SU-DHL-6 (cell line): ENCODE measurements at regions not wholly inside any gene's neighbourhood (a gene's known extent, or its start where the extent isn't known, plus 50 kb on each side); places are given as distances from the start of the nearest gene placed in this dataset.
"Not testable (repeated sequence)": the region's sequence is repeated elsewhere in the genome, so short reads cannot be mapped to it uniquely, and the experiment has no call there.

Experiments
- H2AFZ ChIP-seq: fragments of 200-600 bp; sonication (generic); 2 replicates; pipeline ENCODE4 v1.6.1; 2014; ENCODE audit warnings: low read depth, mild to moderate bottlenecking, moderate library complexity, mixed read lengths, antibody characterized with exemption, low read length; ENCODE audit not compliant: severe bottlenecking
- H3F3A ChIP-seq: fragments of 200-600 bp; shearing (Covaris generic); 2 replicates; pipeline ENCODE4 v1.6.0; 2016; ENCODE audit warnings: antibody characterized with exemption, mild to moderate bottlenecking; ENCODE audit not compliant: insufficient read depth
- H3K27ac ChIP-seq: fragments of 200-600 bp; sonication (generic); 2 replicates; pipeline ENCODE4 v1.5.1; 2016; ENCODE audit warnings: low read depth, mild to moderate bottlenecking, low read length, moderate library complexity, mixed read lengths
- H3K27me3 ChIP-seq: fragments of 200-600 bp; sonication (generic), shearing (Covaris generic); 2 replicates; pipeline ENCODE4 v1.6.0; 2014; ENCODE audit warnings: mild to moderate bottlenecking, low read length
- H3K36me3 ChIP-seq: fragments of 200-600 bp; sonication (generic); 2 replicates; pipeline ENCODE4 v1.6.1; 2014; ENCODE audit warnings: mild to moderate bottlenecking, low read length, mixed read lengths
- H3K4me2 ChIP-seq: fragments of 300-600, 200-600 bp; shearing (Covaris generic), sonication (generic); 2 replicates; pipeline ENCODE4 v1.6.0; 2014; ENCODE audit warnings: low read length, low read depth, mild to moderate bottlenecking; ENCODE audit not compliant: poor library complexity, severe bottlenecking
- H3K4me3 ChIP-seq: fragments of 200-600 bp; sonication (generic); 2 replicates; pipeline ENCODE4 v1.5.1; 2014; ENCODE audit warnings: antibody characterized with exemption, low read length, mild to moderate bottlenecking, mixed read lengths; ENCODE audit not compliant: insufficient read depth, poor library complexity, severe bottlenecking
- H3K79me2 ChIP-seq: fragments of 200-600 bp; sonication (generic); 2 replicates; pipeline ENCODE4 v1.6.1; 2014; ENCODE audit warnings: mild to moderate bottlenecking, low read length, moderate library complexity; ENCODE audit not compliant: insufficient read depth
- H3K9ac ChIP-seq: fragments of 200-600 bp; sonication (generic); 2 replicates; pipeline ENCODE4 v1.7.0; 2014; ENCODE audit warnings: mild to moderate bottlenecking, low read length
- H3K9me2 ChIP-seq: fragments of 200-600 bp; sonication (generic); replicated peaks from 2 replicates; pipeline ENCODE4 v1.6.1; 2014; ENCODE audit warnings: low read length; ENCODE audit not compliant: insufficient read depth
- H3K9me3 ChIP-seq: fragments of 200-600 bp; sonication (generic); 2 replicates; pipeline ENCODE4 v1.6.1; 2014; ENCODE audit warnings: low read length, mixed read lengths; ENCODE audit not compliant: insufficient read depth
- H4K20me1 ChIP-seq: fragments of 200-600 bp; sonication (generic); 2 replicates; pipeline ENCODE4 v1.6.1; 2014; ENCODE audit warnings: low read depth, mild to moderate bottlenecking, antibody characterized with exemption, low read length, moderate library complexity, mixed read lengths
- CTCF ChIP-seq: fragments of 200-600 bp; sonication (generic); IDR thresholded peaks from one replicate; pipeline ENCODE4 v1.5.1; 2017; ENCODE audit warnings: antibody characterized with exemption, mild to moderate bottlenecking, low read length, moderate library complexity; ENCODE audit not compliant: insufficient read depth, poor library complexity, severe bottlenecking
- EZH2phosphoT487 ChIP-seq: fragments of 200-600 bp; sonication (generic), shearing (Covaris generic); conservative IDR thresholded peaks from 2 replicates; pipeline ENCODE4 v1.6.1; 2018; ENCODE audit warnings: mild to moderate bottlenecking, antibody characterized with exemption, low read length, moderate library complexity, mixed read lengths

- no peak overlapping the region for H3K9ac ChIP-seq
- H3K36me3 ChIP-seq, result no peaks in the 10 kb centered on the region
- H3K9me3 ChIP-seq, result no peaks in the 10 kb centered on the region
- H3K27ac ChIP-seq, result no peak overlapping the region
- no peak overlapping the region for H2AFZ ChIP-seq
- TF ChIP-seq EZH2phosphoT487, result no peak
- TF ChIP-seq CTCF, result no peak
- H3K4me3 ChIP-seq, result no peak overlapping the region
- H3F3A ChIP-seq, result no peaks in the 10 kb centered on the region
- no peaks in the 10 kb centered on the region for H3K79me2 ChIP-seq
- no peaks in the 10 kb centered on the region for H3K27me3 ChIP-seq
- H3K9me2 ChIP-seq, result no peaks in the 10 kb centered on the region
- H3K4me2 ChIP-seq, result no peak overlapping the region
- H4K20me1 ChIP-seq, result no peaks in the 10 kb centered on the region
Measured at GRCh38 chrX:40809210-40809609, 73.9 kb upstream of the MED14 start.

- H3K79me2 ChIP-seq, H3K9ac ChIP-seq, H3K9me3 ChIP-seq, H3K4me3 ChIP-seq, H3K9me2 ChIP-seq, H2AFZ ChIP-seq, H3K4me2 ChIP-seq, H3F3A ChIP-seq, H3K27ac ChIP-seq, H4K20me1 ChIP-seq, H3K27me3 ChIP-seq, H3K36me3 ChIP-seq: not testable (repeated sequence)
Measured at GRCh38 chrX:40815045-40815444, 79.7 kb upstream of the MED14 start.

- no peak overlapping the region for H2AFZ ChIP-seq
- no peaks in the 10 kb centered on the region for H4K20me1 ChIP-seq
- H3K9me3 ChIP-seq, result no peaks in the 10 kb centered on the region
- no peaks in the 10 kb centered on the region for H3K9me2 ChIP-seq
- H3K27ac ChIP-seq, result no peak overlapping the region
- H3K9ac ChIP-seq, result no peak overlapping the region
- no peaks in the 10 kb centered on the region for H3K27me3 ChIP-seq
- H3F3A ChIP-seq, result no peaks in the 10 kb centered on the region
- H3K79me2 ChIP-seq, result no peaks in the 10 kb centered on the region
- TF ChIP-seq EZH2phosphoT487 (no peak), CTCF (no peak)
- no peaks in the 10 kb centered on the region for H3K36me3 ChIP-seq
- H3K4me2 ChIP-seq, result no peak overlapping the region
- no peak overlapping the region for H3K4me3 ChIP-seq
Measured at GRCh38 chrX:40816906-40817305, 81.6 kb upstream of the MED14 start.

GRCh38 chrX:40818236-40818635, 82.9 kb upstream of the MED14 start:
- H4K20me1 ChIP-seq, result no peaks in the 10 kb centered on the region
- H3K27me3 ChIP-seq, result no peaks in the 10 kb centered on the region
- H3F3A ChIP-seq, result no peaks in the 10 kb centered on the region
- H3K4me3 ChIP-seq, result no peak overlapping the region
- H3K9ac ChIP-seq, result no peak overlapping the region
- no peaks in the 10 kb centered on the region for H3K79me2 ChIP-seq
- H3K9me2 ChIP-seq, result no peaks in the 10 kb centered on the region
- H3K4me2 ChIP-seq, result no peak overlapping the region
- no peaks in the 10 kb centered on the region for H3K9me3 ChIP-seq
- no peak overlapping the region for H3K27ac ChIP-seq
- H3K36me3 ChIP-seq, result no peaks in the 10 kb centered on the region
- H2AFZ ChIP-seq, result no peak overlapping the region
- TF ChIP-seq CTCF (no peak), EZH2phosphoT487 (no peak)
